Loucy (cell line): ENCODE measurements at regions not wholly inside any gene's neighbourhood (a gene's known extent, or its start where the extent isn't known, plus 50 kb on each side); places are given as distances from the start of the nearest gene placed in this dataset.

Experiments used
- H2AFZ ChIP-seq: fragments of 200-600 bp; sonication (generic); 2 replicates; pipeline ENCODE4 v1.6.0; 2016; ENCODE audit warnings: antibody characterized with exemption, mild to moderate bottlenecking, low read length, moderate library complexity
- H3F3A ChIP-seq: fragments of 200-600 bp; 2 replicates; pipeline ENCODE4 v1.6.0; 2016; ENCODE audit warnings: antibody characterized with exemption, low read depth, mild to moderate bottlenecking
- H3K27me3 ChIP-seq: fragments of 200-600 bp; sonication (generic); 2 replicates; pipeline ENCODE4 v1.6.1; 2014; ENCODE audit warnings: low read length, mild to moderate bottlenecking; ENCODE audit not compliant: insufficient read depth, poor library complexity, severe bottlenecking
- H3K36me3 ChIP-seq: fragments of 200-600 bp; sonication (generic); 2 replicates; pipeline ENCODE4 v1.6.1; 2016; ENCODE audit warnings: low read length; ENCODE audit not compliant: insufficient read depth
- H3K4me1 ChIP-seq: fragments of 200-600 bp; sonication (generic); 2 replicates; pipeline ENCODE4 v1.5.1; 2014; ENCODE audit warnings: low read length, mild to moderate bottlenecking; ENCODE audit not compliant: insufficient read depth, poor library complexity, severe bottlenecking
- H3K4me2 ChIP-seq: fragments of 200-600 bp; sonication (generic); 2 replicates; pipeline ENCODE4 v1.6.0; 2014; ENCODE audit warnings: antibody characterized with exemption, low read length, low read depth, mild to moderate bottlenecking; ENCODE audit not compliant: poor library complexity, severe bottlenecking
- H3K4me3 ChIP-seq: fragments of 200-600 bp; sonication (generic); 2 replicates; pipeline ENCODE4 v1.5.1; 2014; ENCODE audit warnings: low read length, mild to moderate bottlenecking, mixed read lengths; ENCODE audit not compliant: poor library complexity, severe bottlenecking
- H3K79me2 ChIP-seq: fragments of 200-600 bp; sonication (generic); 2 replicates; pipeline ENCODE4 v1.6.1; 2014; ENCODE audit warnings: low read length; ENCODE audit not compliant: insufficient read depth
- H3K9ac ChIP-seq: fragments of 200-600 bp; sonication (generic); 2 replicates; pipeline ENCODE4 v1.6.0; 2014; ENCODE audit warnings: mild to moderate bottlenecking, low read depth, low read length, moderate library complexity; ENCODE audit not compliant: poor library complexity, severe bottlenecking
- H3K9me2 ChIP-seq: fragments of 200-600 bp; sonication (generic); replicated peaks from 2 replicates; pipeline ENCODE4 v1.6.1; 2016; ENCODE audit warnings: low read depth, low read length, mixed read lengths
- H3K9me3 ChIP-seq: fragments of 200-600 bp; sonication (generic); 2 replicates; pipeline ENCODE4 v1.6.1; 2014; ENCODE audit warnings: mild to moderate bottlenecking, antibody characterized with exemption, low read length, low read depth; ENCODE audit not compliant: insufficient read depth
- H4K20me1 ChIP-seq: fragments of 200-600 bp; sonication (generic); 2 replicates; pipeline ENCODE4 v1.6.0; 2014; ENCODE audit warnings: antibody characterized with exemption, low read length, mild to moderate bottlenecking; ENCODE audit not compliant: insufficient read depth, poor library complexity, severe bottlenecking
- CTCF ChIP-seq: fragments of 200-600 bp; sonication (generic); conservative IDR thresholded peaks from 2 replicates; pipeline ENCODE4 v1.5.1; 2014; ENCODE audit warnings: mild to moderate bottlenecking, antibody characterized with exemption, low read length
- EZH2phosphoT487 ChIP-seq: fragments of 200-600 bp; IDR thresholded peaks from 2 replicates; pipeline ENCODE4 v1.6.1; 2018; ENCODE audit warnings: antibody characterized with exemption, mild to moderate bottlenecking, moderate library complexity, borderline replicate concordance

DNA sequence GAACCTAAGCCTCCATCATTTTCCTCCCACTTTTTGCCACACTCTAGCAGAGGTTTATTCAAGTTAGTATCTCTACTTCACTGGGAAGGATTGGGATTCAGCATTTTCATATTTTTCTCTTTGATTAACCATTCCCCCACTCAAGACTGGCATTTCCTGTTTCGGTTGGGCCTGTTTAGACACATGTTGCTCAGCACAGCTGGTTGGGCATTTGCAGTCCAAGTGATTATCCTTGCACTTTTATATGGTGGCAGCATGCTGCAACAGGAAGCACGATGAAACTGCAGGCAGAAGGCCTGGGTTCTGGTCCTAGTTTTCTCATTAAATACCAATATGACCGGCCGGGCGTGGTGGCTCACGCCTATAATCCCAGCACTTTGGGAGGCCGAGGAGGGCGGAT lies 182.9 kb upstream of the GRIN2B start:
- Histone ChIP-seq H3F3A (no peaks in the 10 kb centered on the region), H3K9me3 (no peaks in the 10 kb centered on the region), H3K4me1 (no peaks in the 10 kb centered on the region), H4K20me1 (no peaks in the 10 kb centered on the region), H3K9ac (no peak overlapping the region), H3K36me3 (no peaks in the 10 kb centered on the region), H3K4me3 (no peak overlapping the region), H3K9me2 (no peaks in the 10 kb centered on the region), H2AFZ (no peak overlapping the region), H3K79me2 (no peaks in the 10 kb centered on the region), H3K27me3 (no peaks in the 10 kb centered on the region), H3K4me2 (no peak overlapping the region)
- TF ChIP-seq CTCF = no peak
- no peak for TF ChIP-seq EZH2phosphoT487

DNA sequence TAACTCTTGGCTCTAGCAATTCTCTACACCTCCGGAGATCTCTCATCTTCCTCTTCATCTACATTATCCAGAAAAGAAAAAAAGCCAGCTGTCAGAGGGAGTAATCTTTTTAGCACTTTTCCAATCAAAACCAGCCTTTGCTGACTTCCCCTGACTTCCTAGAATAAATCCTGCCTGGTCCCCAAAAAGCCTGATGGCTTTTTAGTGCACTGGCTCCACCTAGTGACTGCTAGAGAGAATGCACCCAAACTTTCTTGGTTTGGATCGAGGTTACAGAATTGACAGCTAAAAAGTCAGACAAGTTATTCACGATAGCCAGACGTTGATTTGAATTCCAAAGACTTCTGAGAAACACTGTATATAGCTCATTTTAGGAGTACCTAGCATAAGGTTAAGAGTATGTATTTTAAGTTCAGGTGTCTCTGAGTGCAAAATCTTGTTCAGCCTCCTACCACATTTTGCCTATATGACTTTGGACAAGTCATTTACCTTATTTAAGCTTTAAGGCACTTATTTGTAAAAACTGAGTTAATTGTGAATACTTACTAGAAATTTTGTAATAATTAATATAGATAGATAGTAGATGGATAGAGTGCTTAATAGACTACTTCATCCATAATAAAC lies 185.7 kb upstream of the GRIN2B start:
- Histone ChIP-seq H3F3A (no peaks in the 10 kb centered on the region), H3K9me2 (no peaks in the 10 kb centered on the region), H3K79me2 (no peaks in the 10 kb centered on the region), H3K4me2 (no peak overlapping the region), H3K4me3 (no peak overlapping the region), H4K20me1 (no peaks in the 10 kb centered on the region), H2AFZ (0 out of 2 replicates have a peak overlapping the region, but pooled peaks have one; percentile 58), H3K36me3 (no peaks in the 10 kb centered on the region), H3K9me3 (no peaks in the 10 kb centered on the region), H3K27me3 (no peaks in the 10 kb centered on the region), H3K4me1 (no peaks in the 10 kb centered on the region), H3K9ac (no peak overlapping the region)
- no peak for TF ChIP-seq EZH2phosphoT487
- peak; percentile 99 for TF ChIP-seq CTCF

DNA sequence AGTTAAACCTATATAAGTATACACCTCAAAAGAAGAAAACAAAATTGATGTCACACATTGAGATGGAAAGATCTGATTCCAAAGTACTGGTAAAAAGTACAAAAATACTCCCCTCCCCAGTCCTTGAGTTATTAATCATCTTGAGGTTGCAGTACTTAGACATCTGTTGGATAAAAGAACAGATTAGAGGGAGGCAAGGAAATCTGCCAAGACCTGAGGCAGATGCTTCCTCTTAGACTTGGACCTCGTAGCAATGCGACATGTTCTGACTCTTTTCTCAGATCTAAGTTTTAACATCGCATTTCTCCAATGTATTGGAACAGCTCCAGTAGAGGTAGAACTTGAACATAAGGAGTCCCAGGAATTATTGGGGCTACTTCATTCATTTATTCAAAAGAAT lies 187.9 kb upstream of the GRIN2B start:
- Histone ChIP-seq H3K27me3 (no peaks in the 10 kb centered on the region), H4K20me1 (no peaks in the 10 kb centered on the region), H3K4me1 (no peaks in the 10 kb centered on the region), H3K4me2 (no peak overlapping the region), H3K9me3 (no peaks in the 10 kb centered on the region), H3K9ac (no peak overlapping the region), H2AFZ (no peak overlapping the region), H3F3A (no peaks in the 10 kb centered on the region), H3K79me2 (no peaks in the 10 kb centered on the region), H3K36me3 (no peaks in the 10 kb centered on the region), H3K9me2 (no peaks in the 10 kb centered on the region), H3K4me3 (no peak overlapping the region)
- TF ChIP-seq EZH2phosphoT487 (no peak), CTCF (no peak)
